Calu3 (cell line): ENCODE measurements at regions not wholly inside any gene's neighbourhood (a gene's known extent, or its start where the extent isn't known, plus 50 kb on each side); places are given as distances from the start of the nearest gene placed in this dataset.

Source experiments
- BruUV-seq: library from RNA; stranded (reverse); fragments of 400-500 nt; replicated peaks from 2 replicates; lab custom pipeline; 2021; lab: Mats Ljungman, UMichigan
- CTCF ChIA-PET: fragments of 300-600 bp; sonication (Branson Sonifier 250); formaldehyde crosslinking; loops from one replicate; lab custom pipeline; 2022; ENCODE audit warnings: antibody characterized with exemption; lab: Charles Lee
- DNase-seq: peaks from one replicate; pipeline ENCODE4 v3.0.0; 2022
- H3K27ac Mint-ChIP-seq: one replicate; pipeline ENCODE4 v1.8.0; 2022; ENCODE audit warnings: mixed read lengths; ENCODE audit not compliant: unreplicated experiment
- H3K27me3 Mint-ChIP-seq: one replicate; pipeline ENCODE4 v1.8.0; 2022; ENCODE audit warnings: mixed read lengths; ENCODE audit not compliant: unreplicated experiment
- H3K36me3 Mint-ChIP-seq: one replicate; pipeline ENCODE4 v1.8.0; 2022; ENCODE audit warnings: mild to moderate bottlenecking, moderate library complexity, mixed read lengths; ENCODE audit not compliant: insufficient read depth, unreplicated experiment
- H3K4me1 Mint-ChIP-seq: one replicate; pipeline ENCODE4 v1.8.0; 2022; ENCODE audit warnings: mild to moderate bottlenecking, low read depth, mixed read lengths; ENCODE audit not compliant: unreplicated experiment
- H3K4me3 Mint-ChIP-seq: one replicate; pipeline ENCODE4 v1.8.0; 2022; ENCODE audit warnings: mild to moderate bottlenecking, low read depth, moderate library complexity, mixed read lengths; ENCODE audit not compliant: unreplicated experiment
- H3K9me3 Mint-ChIP-seq: one replicate; pipeline ENCODE4 v1.8.0; 2022; ENCODE audit warnings: low read depth, mixed read lengths; ENCODE audit not compliant: unreplicated experiment
- intact Hi-C: fragments of 100-400 bp; cut with micrococcal nuclease; formaldehyde crosslinking; loops from one replicate; pipeline ENCODE4 v1.10.0; 2022; ENCODE audit not compliant: unreplicated experiment
- TF ChIP-seq, protein P1 (sequence below): fragments of 200-600 bp; IDR thresholded peaks from one replicate; pipeline ENCODE4 v1.8.0; 2022; ENCODE audit warnings: antibody characterized with exemption; ENCODE audit not compliant: unreplicated experiment

DNA sequence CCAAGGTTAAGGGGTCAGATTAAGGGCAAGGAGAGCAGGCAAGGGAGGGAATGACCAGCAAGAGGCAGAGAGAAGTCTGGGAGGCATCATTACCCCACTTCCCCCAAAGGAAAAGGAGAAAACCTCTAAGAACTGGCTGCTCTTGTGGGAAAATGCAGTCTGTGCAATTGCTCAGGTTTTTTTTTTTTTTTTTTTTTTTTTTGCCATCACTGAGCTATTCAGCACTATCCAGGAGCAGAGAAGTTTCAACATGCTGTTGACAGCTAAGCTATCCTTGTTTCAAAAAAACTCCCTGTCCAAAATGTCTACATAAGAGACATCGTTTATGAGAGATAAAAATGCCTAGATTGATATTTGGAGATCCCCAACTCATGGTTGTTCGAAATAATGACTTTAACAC, 345.4 kb downstream of the TDRD15 start:
- no peaks in the 10 kb centered on the region for H3K4me1 Mint-ChIP-seq
- BruUV-seq = no TSS peak
- H3K27ac Mint-ChIP-seq = no peak overlapping the region

GRCh38 chr2:21469564-21469963, 345.8 kb downstream of the TDRD15 start:
- H3K27ac Mint-ChIP-seq = no peak overlapping the region
- CTCF ChIA-PET = no interaction called here
- H3K36me3 Mint-ChIP-seq = no peaks in the 10 kb centered on the region
- no peak for DNase-seq
- H3K27me3 Mint-ChIP-seq = no peaks in the 10 kb centered on the region
- H3K9me3 Mint-ChIP-seq = peaks cover 8% of the 10 kb centered on the region
- H3K4me3 Mint-ChIP-seq = no peak overlapping the region
- intact Hi-C loops = no loop called here
- no TSS peak for BruUV-seq
- TF ChIP-seq, protein P1, sequence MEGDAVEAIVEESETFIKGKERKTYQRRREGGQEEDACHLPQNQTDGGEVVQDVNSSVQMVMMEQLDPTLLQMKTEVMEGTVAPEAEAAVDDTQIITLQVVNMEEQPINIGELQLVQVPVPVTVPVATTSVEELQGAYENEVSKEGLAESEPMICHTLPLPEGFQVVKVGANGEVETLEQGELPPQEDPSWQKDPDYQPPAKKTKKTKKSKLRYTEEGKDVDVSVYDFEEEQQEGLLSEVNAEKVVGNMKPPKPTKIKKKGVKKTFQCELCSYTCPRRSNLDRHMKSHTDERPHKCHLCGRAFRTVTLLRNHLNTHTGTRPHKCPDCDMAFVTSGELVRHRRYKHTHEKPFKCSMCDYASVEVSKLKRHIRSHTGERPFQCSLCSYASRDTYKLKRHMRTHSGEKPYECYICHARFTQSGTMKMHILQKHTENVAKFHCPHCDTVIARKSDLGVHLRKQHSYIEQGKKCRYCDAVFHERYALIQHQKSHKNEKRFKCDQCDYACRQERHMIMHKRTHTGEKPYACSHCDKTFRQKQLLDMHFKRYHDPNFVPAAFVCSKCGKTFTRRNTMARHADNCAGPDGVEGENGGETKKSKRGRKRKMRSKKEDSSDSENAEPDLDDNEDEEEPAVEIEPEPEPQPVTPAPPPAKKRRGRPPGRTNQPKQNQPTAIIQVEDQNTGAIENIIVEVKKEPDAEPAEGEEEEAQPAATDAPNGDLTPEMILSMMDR = no peak
- no peaks in the 10 kb centered on the region for H3K4me1 Mint-ChIP-seq

More for the DNA sequence above, 345.4 kb downstream of the TDRD15 start:
- Mint-ChIP-seq H3K4me3 (no peak overlapping the region), H3K36me3 (no peaks in the 10 kb centered on the region), H3K27me3 (no peaks in the 10 kb centered on the region), H3K9me3 (peaks cover 8% of the 10 kb centered on the region)
- no peak for DNase-seq
- CTCF ChIA-PET = no interaction called here
- TF ChIP-seq, protein P1 = no peak
- intact Hi-C loops = no loop called here

GRCh38 chr2:21480162-21480561, 356.4 kb downstream of the TDRD15 start:
- Mint-ChIP-seq H3K9me3 (peaks cover 10% of the 10 kb centered on the region), H3K4me3 (no peak overlapping the region), H3K27me3 (no peaks in the 10 kb centered on the region), H3K27ac (no peak overlapping the region), H3K4me1 (no peaks in the 10 kb centered on the region), H3K36me3 (no peaks in the 10 kb centered on the region)
- CTCF ChIA-PET = no interaction called here
- TF ChIP-seq, protein P1 = no peak
- no peak for DNase-seq
- intact Hi-C loops = no loop called here
- no TSS peak for BruUV-seq

GRCh38 chr2:21484643-21485042, 360.9 kb downstream of the TDRD15 start:
- intact Hi-C loops = no loop called here
- Mint-ChIP-seq H3K27ac (no peak overlapping the region), H3K36me3 (no peaks in the 10 kb centered on the region), H3K9me3 (peaks cover 14% of the 10 kb centered on the region), H3K4me1 (no peaks in the 10 kb centered on the region), H3K27me3 (no peaks in the 10 kb centered on the region), H3K4me3 (no peak overlapping the region)
- TF ChIP-seq, protein P1 = no peak
- no TSS peak for BruUV-seq
- DNase-seq = no peak
- CTCF ChIA-PET = no interaction called here

DNA sequence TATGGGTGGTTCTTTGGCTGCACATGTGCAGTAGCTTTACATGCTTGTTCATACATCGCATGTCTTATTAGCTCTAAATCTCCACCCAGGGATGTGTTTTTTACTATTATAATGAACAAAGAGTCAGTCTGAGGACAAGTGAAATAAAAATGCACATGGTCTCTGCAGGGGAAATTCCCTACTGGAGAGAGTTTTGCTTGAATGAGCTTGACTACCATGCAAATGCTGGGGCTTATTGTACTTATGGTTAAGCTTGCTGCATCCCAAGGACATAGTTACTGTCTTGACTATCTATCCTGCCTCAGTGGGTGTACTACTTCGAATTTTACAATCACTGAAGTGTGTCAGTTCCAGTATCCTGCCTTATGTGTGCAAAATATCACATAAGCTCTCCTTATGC, 362.7 kb downstream of the TDRD15 start:
- Mint-ChIP-seq H3K9me3 (peaks cover 20% of the 10 kb centered on the region), H3K4me1 (no peaks in the 10 kb centered on the region), H3K36me3 (no peaks in the 10 kb centered on the region), H3K27ac (no peak overlapping the region), H3K27me3 (no peaks in the 10 kb centered on the region), H3K4me3 (no peak overlapping the region)
- DNase-seq = no peak
- no TSS peak for BruUV-seq
- CTCF ChIA-PET = no interaction called here
- TF ChIP-seq, protein P1 = no peak
- intact Hi-C loops = no loop called here
